ENCODE measurements at regions not wholly inside any gene's neighbourhood (a gene's known extent, or its start where the extent isn't known, plus 50 kb on each side); places are given as distances from the start of the nearest gene placed in this dataset.

GRCh38 chr22:27175021-27175838, 517.8 kb downstream of the MIAT start:
- Histone ChIP-seq H3K4me1 (ENCODE audit: insufficient read depth, low read length, poor library complexity, severe bottlenecking) (peaks cover 13% of the 10 kb centered on the region), H3K27ac (ENCODE audit: low read depth, low read length, poor library complexity, severe bottlenecking) (no peak overlapping the region), H3K9me3 (ENCODE audit: low read depth, low read length, poor library complexity, severe bottlenecking) (no peaks in the 10 kb centered on the region), H3K27me3 (replicated peaks; ENCODE audit: insufficient read depth, low read depth, low read length, poor library complexity) (no peaks in the 10 kb centered on the region), H3K36me3 (ENCODE audit: insufficient read depth, low read length, poor library complexity, severe bottlenecking) (no peaks in the 10 kb centered on the region), H3K4me3 (ENCODE audit: low read depth, low read length, poor library complexity, severe bottlenecking) (no peak overlapping the region)
- ChIA-PET CTCF (no interaction called here), POLR2A (ENCODE audit: low non-redundant PET) (no interaction called here)
- no peak for DNase-seq (ENCODE audit: low spot score)
- intact Hi-C loops (cut with micrococcal nuclease; ENCODE audit: unreplicated experiment): no loop called here
- no TSS peak for BruUV-seq (replicated peaks)
- TF ChIP-seq CTCF (conservative IDR thresholded peaks at IDR 0.05; ENCODE audit: low read depth, low read length) (no peak), EZH2 (IDR thresholded peaks at IDR 0.05; ENCODE audit: borderline replicate concordance, low read depth, low read length, poor library complexity, severe bottlenecking) (no peak)

GRCh38 chr22:27175974-27176373, 518.6 kb downstream of the MIAT start:
- Histone ChIP-seq H3K27ac (ENCODE audit: low read depth, low read length, poor library complexity, severe bottlenecking) (no peak overlapping the region), H3K4me3 (ENCODE audit: low read depth, low read length, poor library complexity, severe bottlenecking) (no peak overlapping the region), H3K9me3 (ENCODE audit: low read depth, low read length, poor library complexity, severe bottlenecking) (no peaks in the 10 kb centered on the region), H3K27me3 (replicated peaks; ENCODE audit: insufficient read depth, low read depth, low read length, poor library complexity) (no peaks in the 10 kb centered on the region), H3K36me3 (ENCODE audit: insufficient read depth, low read length, poor library complexity, severe bottlenecking) (no peaks in the 10 kb centered on the region), H3K4me1 (ENCODE audit: insufficient read depth, low read length, poor library complexity, severe bottlenecking) (peaks cover 13% of the 10 kb centered on the region)
- no peak for DNase-seq (ENCODE audit: low spot score)
- TF ChIP-seq EZH2 (IDR thresholded peaks at IDR 0.05; ENCODE audit: borderline replicate concordance, low read depth, low read length, poor library complexity, severe bottlenecking) (no peak), CTCF (conservative IDR thresholded peaks at IDR 0.05; ENCODE audit: low read depth, low read length) (no peak)
- POLR2A ChIA-PET (ENCODE audit: low non-redundant PET): no interaction called here
- intact Hi-C loops (cut with micrococcal nuclease; ENCODE audit: unreplicated experiment): no loop called here
- BruUV-seq (replicated peaks): no TSS peak
- CTCF ChIA-PET: no interaction called here

- ChIA-PET POLR2A (ENCODE audit: low non-redundant PET) (no interaction called here), CTCF (no interaction called here)
- Histone ChIP-seq H3K27me3 (replicated peaks; ENCODE audit: insufficient read depth, low read depth, low read length, poor library complexity) (no peaks in the 10 kb centered on the region), H3K36me3 (ENCODE audit: insufficient read depth, low read length, poor library complexity, severe bottlenecking) (no peaks in the 10 kb centered on the region), H3K4me1 (ENCODE audit: insufficient read depth, low read length, poor library complexity, severe bottlenecking) (peaks cover 13% of the 10 kb centered on the region), H3K4me3 (ENCODE audit: low read depth, low read length, poor library complexity, severe bottlenecking) (no peak overlapping the region), H3K27ac (ENCODE audit: low read depth, low read length, poor library complexity, severe bottlenecking) (no peak overlapping the region), H3K9me3 (ENCODE audit: low read depth, low read length, poor library complexity, severe bottlenecking) (no peaks in the 10 kb centered on the region)
- DNase-seq (ENCODE audit: low spot score): no peak
- intact Hi-C loops (cut with micrococcal nuclease; ENCODE audit: unreplicated experiment): no loop called here
- no TSS peak for BruUV-seq (replicated peaks)
- TF ChIP-seq EZH2 (IDR thresholded peaks at IDR 0.05; ENCODE audit: borderline replicate concordance, low read depth, low read length, poor library complexity, severe bottlenecking) (no peak), CTCF (conservative IDR thresholded peaks at IDR 0.05; ENCODE audit: low read depth, low read length) (no peak)
Measured at GRCh38 chr22:27179161-27179560, 521.8 kb downstream of the MIAT start.

Measured in A673 (cell line).